Neural progenitor cell (in vitro differentiated cells): ENCODE measurements at regions not wholly inside any gene's neighbourhood (a gene's known extent, or its start where the extent isn't known, plus 50 kb on each side); places are given as distances from the start of the nearest gene placed in this dataset.

Experiments
- CTCF ChIP-seq: fragments of 200-600 bp; sonication (generic); IDR thresholded peaks from 2 replicates; pipeline ENCODE4 v1.5.1; 2017; ENCODE audit warnings: antibody characterized with exemption, mild to moderate bottlenecking
- EZH2 ChIP-seq: fragments of 200-600 bp; sonication (generic); IDR thresholded peaks from 2 replicates; pipeline ENCODE4 v1.6.1; 2017; ENCODE audit warnings: antibody characterized with exemption, mild to moderate bottlenecking, moderate library complexity
- EZH2phosphoT487 ChIP-seq: fragments of 200-600 bp; sonication (generic); IDR thresholded peaks from 2 replicates; pipeline ENCODE4 v1.6.1; 2017; ENCODE audit warnings: antibody characterized with exemption

DNA sequence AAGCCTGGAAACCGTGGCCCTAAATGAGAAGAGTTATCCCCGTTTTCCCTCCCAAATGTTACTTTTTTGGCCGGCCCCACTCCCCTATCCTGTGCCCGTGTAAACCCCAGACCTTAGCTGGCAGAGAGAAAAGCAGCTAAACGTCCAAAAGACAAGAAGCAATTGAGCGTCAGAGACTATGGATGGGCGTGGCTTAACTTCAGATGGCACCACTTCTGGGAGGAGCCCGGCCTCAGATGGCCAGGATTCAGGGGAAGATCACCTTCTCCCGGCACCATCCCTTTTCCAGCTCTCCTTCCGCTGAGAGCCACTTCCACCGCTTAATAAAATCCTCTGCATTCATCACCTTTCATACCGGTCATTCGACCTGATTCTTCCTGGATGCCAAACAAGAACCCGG lies 350.1 kb upstream of the PCDH7 start:
- TF ChIP-seq CTCF (no peak), EZH2 (no peak), EZH2phosphoT487 (no peak)
